GM18511 (cell line): ENCODE measurements at regions not wholly inside any gene's neighbourhood (a gene's known extent, or its start where the extent isn't known, plus 50 kb on each side); places are given as distances from the start of the nearest gene placed in this dataset.

Experiments used
- ATAC-seq: cut with Tn5 transposase; IDR thresholded peaks from one replicate; pipeline ENCODE4 v1.9.1; 2021; ENCODE audit warnings: mild to moderate bottlenecking, moderate library complexity; ENCODE audit not compliant: unreplicated experiment

DNA sequence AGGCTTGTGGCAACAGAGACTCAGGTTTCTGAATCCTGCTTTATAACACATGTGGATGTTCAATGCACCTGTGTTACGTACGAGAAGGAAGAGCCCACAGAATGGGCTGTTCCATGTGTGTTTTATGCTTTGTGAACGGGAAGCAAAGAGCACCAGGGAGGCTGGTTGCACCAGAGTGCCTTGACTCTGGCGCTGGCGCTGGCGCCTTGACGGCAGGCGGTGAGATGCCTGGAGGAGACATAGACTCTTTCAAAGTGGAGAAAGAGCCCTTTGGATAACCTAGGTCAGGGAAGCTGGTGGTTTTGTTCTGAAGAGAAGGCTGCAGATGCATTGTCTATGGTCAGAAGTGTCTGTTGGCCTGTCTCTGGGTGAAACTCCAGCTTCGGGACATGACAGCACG is 80.2 kb upstream of the APCDD1 start:
- no peak for ATAC-seq

DNA sequence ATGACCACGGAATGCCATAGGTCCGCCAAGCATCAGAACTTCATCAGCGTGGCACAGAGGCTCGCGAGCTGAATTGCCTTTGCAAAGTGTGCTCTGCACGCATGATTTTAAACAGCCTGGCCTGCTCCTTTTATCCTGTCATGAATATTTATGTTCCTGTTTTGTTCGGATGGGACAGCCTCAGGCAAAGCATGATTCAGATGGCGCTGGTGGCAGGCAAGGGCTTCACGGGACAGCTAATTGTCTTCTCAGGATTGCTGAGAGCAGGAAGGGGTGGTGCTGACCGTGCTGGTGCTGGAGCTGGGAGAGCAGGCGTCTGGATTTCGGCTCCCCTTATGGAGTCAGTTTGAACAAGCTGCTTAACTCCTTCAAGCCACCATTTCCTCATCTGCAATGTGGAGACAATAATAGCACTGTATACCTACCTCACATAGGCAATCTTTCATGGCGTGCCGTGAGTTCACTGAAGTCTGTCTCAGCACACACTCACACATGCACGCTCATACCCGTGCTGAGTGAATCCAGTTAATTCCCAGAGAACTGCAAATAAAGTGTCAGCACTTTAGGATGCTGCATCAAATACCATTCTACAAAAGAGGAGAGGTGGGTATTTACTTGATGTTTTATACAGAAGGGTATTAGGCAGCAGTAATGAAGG is 79.7 kb upstream of the APCDD1 start:
- no peak for ATAC-seq

DNA sequence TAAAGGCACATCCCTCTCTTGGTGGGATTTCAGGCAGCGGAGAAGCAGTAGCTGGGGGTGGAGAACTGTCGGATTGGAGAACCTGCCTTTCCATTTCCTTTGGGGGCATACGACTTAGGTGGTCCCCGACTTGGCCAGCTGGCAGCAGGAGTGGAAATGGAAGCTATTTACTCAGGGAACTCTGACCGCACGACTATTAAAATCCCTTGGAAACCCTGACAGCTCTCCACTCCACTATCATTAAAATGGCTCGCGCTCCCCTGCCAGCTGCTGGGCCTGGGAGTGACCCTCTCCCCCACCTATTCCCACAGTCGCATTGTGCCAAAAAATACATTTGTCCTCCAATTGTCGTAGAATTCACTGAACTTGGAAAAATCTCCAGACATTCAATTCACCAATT is 77.7 kb upstream of the APCDD1 start:
- no peak for ATAC-seq

DNA sequence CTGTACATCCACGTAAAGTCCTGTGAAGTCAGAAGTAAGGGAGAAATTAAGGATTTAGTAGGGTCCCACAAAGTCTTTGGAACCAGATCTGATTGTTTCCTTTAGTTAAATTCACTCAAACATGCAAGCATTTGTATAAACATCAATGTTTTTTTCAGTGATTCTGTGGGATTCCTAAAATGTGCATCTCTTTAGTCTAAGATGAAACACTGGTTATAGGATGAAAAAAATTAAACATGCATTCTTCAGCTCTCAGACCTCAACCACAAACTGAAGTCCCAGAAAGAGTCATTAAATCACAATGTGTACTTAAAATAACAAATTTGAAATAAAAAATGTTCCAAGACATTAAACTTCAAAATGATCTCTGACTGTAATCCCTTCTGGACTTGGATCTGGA is 76.5 kb upstream of the APCDD1 start:
- ATAC-seq, result no peak

DNA sequence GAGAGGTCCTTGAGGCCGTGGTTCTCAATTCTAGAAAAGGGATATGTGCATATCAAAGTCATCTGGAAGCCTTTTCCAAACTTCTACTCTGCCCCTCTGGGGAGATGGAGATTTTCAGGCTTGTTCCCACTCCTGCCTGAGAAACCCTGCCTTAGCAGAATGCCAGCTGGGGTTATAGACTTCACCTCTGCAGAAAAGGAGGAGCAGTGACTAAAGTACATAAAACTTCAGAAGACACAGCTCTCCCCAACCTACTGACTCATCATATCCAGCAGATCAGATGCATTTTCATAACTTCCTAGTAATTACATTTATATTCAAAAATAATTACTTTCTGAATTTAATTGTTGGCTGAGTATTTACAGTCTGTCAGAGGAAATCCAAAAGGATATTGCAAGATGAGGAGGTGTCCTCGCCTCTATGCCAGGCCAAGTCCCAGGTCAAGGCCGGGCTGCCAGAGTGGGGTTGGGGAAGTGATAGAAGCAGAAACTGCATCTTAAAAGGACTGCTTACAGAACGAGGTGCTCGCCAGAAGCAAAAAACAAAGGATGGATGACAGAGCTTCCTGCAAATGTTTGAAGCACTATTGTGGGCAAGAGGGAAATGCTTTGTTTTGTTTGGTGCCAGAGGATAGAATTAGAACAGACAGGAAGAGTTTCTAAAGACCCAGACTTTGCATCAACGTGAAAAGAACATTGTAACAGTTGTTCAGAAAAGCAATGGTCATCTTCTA is 75.6 kb upstream of the APCDD1 start:
- no peak for ATAC-seq

DNA sequence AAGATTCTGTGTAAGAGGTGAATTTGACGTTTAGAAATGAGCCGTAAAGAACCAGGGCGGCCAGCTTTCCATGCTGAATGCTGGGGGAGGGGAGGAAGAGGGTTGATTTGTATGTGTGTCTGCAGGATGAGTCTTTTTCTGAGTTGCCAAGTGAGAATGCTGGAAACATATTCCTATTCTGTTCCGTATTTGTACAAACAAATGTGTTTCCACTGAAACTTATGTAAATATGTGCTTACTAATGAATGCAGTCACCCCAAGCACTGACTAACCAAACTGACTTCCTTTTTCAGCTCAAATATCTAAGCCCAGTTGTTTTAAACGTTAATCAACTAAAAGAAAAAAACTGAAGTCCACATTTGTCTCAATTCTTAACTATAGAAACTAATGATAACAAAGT is 74.9 kb upstream of the APCDD1 start:
- ATAC-seq, result no peak

DNA sequence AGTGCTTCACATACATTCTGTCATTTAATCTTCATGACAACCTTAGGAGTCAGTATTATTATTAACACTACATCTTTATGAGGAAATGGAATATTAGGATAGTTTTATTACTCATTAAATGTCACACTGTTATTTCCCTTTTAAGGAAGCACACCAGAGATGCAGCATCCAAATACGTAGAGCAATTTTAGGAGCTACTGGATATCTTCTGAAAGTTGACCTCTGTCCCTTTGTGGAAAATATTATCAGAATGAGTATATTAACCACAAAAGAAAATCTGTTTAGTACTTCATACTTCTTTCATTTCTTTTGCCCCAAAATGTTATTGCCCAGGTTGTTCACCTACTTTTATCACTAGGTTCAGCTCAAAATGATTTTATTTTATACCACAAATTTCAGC is 72.9 kb upstream of the APCDD1 start:
- ATAC-seq, result no peak

DNA sequence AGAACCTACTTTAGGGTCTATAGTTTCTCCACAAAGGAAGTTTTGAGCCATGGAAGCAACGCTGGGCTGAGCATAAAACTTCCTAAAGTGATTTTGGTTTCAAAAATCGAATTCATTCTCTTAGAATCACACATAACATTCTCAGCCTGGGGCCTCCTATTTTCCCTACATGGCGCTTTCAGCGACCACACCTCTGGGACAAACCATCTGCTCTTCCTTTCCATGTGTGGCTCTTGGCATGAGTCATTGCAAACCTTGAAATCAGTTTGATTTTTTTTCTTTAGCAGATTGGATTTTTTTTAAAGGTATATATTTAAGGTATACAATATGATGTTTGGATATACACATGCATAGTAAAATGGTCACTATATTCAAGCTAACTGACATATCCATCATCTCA is 72.5 kb upstream of the APCDD1 start:
- ATAC-seq, result no peak

GRCh38 chr18:10386049-10386448 is 68.4 kb upstream of the APCDD1 start:
- ATAC-seq, result no peak

GRCh38 chr18:10386956-10387355 is 67.5 kb upstream of the APCDD1 start:
- ATAC-seq, result no peak

DNA sequence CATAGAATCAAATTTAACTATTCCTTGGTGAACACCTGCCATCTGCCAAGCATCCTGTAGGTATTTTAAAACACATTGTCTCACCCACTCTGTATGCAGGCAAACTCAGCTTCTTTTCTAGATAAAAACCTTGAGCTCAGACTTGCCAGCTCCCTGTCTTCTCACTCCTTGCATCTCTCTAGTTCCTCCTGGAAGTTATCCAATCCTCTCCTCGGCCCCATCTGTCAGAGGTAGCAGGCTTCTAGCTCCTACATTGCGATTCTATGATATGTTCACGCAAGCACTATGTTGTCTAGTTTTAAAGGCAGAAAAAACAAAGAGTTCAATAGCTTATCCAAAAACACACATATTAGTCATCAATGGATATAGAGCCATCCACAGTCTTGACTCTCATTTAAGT is 67.0 kb upstream of the APCDD1 start:
- no peak for ATAC-seq

DNA sequence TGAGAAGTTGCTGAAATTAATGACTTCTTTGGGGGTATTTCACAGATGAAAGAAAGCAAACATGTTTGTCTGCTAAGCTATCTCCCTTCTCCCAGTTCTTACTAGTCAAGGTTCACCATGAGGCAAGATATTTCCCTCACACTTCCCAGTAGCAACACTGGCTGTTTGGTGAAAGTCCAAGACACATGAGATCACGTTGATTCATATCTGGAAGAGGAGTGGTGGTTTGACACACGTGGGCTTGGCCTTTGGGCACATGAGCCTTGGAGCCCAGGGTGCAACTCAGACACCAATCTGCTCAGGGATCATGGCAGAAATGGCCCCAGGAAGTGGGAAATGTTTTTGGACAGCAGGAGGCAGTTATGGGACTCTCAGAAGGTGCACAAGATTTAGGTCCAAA is 66.1 kb upstream of the APCDD1 start:
- no peak for ATAC-seq

DNA sequence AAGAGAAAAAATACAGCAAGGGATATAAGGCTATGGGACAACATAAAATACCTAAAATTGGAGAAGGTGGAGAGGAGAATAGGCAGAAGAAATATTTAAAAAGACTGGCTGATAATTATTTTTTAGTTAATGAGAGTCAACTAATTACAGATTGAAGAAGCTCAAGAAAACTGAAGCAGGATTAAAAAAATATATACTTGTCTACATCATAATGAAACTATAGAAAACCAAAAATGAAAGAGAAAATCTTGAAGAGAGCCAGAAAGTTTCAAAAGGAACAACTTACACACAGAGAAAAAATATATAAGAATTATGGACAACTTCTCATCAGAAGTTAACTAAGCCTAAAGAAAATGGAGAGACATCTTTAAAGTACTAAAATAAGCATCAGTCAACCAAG is 62.9 kb upstream of the APCDD1 start:
- peak; percentile 87 for ATAC-seq

DNA sequence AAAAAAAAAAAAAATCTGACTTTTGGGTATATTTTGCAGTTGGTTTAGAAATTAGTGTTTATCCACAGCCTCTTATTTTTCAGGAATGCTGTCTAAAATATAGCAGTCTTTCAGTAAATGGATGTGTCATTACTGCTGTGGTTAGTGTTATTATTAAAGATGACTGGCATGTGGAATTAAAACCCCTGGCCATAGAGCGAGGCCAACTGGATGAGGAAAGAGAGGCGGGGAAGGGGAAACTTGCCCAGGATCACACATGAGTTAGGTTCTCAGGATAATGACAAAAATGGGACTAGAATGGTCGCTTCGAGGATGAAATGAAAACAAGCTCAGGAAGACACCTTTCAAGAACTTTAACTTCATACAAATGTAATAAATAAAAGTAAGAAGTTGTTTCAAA is 57.4 kb upstream of the APCDD1 start:
- no peak for ATAC-seq

DNA sequence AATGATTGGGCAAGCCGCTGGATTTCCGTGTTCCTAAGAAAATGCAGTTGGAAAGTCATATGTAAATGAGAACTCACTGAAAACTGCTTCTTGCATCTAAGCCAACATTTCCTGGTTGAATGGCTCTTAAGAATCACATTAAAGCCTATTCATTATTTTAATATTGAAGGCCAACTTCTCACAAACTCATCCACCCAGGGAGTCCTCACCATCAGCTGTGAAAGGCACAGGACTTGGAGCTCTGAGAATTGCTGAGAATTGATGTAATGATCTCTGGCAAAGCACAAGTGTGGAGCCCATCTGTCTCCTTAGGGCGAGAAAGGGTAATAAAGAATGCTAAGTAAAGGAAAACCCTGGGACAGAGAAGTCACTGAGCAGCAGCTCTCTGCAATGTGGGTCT is 55.9 kb upstream of the APCDD1 start:
- ATAC-seq, result no peak

DNA sequence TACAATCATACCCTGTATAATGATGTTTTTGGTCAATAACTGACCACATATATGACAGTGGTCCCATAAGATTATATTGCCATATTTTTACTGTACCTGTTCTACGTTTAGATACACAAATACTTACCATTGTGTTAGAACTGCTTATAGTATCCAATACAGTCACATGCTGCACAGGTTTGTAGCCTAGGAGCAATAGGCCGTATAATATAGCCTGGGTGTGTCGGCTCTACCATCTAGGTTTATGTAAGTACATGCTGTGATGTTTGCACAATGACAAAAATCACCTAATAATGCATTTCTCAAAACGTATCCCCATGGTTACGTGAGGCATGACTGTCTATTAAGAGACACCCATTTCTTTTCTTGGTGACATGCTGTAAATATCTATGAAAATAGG is 55.0 kb upstream of the APCDD1 start:
- no peak for ATAC-seq

DNA sequence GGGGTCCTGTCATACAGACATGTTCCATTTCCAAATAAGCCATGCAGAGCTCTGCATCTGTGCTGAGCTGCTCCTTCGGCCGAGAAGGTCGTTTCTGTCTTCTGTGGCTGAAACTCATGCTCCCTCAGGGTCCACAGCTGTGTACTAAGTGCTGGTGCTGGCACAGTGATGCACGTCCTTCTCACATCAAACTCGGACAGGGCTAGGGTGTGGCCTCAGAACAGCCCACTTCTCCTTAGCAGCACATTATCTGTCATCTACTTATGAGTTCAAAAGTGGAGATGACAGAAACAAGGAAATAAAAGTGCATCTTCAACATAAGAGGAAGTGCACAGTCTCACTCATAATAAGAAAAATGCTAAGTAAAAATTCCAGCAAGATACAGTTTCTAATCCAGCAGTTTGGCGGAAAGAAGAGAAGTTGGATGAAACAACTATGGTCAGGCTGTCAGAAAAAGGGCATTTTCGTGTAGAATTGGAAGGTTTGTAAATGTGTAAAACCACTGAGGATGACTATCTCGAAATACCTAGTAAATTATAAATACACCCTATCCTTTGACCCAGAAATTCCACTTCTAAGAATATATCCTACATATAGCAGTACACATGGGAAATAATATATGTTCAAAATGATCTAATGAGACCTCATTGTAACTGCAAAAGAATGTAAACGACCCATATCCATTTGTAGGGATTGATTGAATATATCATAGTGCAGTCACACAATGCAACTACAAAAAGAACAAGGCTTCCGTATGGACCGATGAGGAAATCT is 53.7 kb upstream of the APCDD1 start:
- ATAC-seq, result no peak

DNA sequence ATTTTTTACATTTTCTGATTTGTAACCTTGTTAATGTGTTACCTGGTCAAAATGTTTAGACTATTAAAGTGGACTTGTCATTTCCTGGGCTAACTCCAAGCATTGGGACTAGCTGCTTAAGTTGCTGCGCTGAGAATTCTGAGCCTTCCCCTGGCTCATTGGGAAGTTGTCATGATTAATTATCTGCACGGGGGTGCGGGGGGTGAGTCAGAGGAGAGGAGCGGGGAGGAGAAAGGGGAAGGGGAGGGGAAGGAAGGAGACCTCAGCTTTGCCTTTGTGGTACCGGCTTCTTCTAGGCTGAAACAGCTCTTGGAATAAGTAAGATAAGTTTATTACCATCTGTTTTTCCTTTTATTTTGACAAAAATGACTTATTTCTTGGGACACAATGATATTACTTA is 52.9 kb upstream of the APCDD1 start:
- ATAC-seq, result no peak

- no peak for ATAC-seq
Observed at GRCh38 chr18:10401930-10402329, 52.5 kb upstream of the APCDD1 start.

GRCh38 chr18:10402871-10403559 is 51.4 kb upstream of the APCDD1 start:
- no peak for ATAC-seq

DNA sequence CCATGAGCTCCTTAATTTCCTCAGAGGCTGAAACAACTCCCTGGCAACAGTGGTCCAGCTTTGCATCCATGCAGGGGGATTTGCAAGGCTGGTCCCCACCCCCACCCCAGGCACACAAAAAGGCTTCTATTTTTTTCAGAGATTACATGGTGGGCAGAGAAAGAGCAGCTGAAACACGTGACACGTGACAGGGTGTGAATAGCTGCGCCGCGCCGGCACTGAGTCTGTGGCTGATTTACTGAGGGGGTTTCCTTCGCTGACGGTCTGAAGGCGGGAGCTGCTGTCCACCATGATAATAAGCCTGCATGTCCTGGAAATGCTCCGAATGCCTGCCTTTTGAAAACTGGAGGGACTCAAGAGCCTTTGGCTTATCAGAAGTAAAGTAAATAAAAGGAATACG is 50.7 kb upstream of the APCDD1 start:
- ATAC-seq, result no peak

GRCh38 chr18:10404168-10404567 is 50.3 kb upstream of the APCDD1 start:
- no peak for ATAC-seq
